Memory B cell (primary cell): ENCODE measurements at regions not wholly inside any gene's neighbourhood (a gene's known extent, or its start where the extent isn't known, plus 50 kb on each side); places are given as distances from the start of the nearest gene placed in this dataset.

ENCODE experiments used
- ATAC-seq: fragments of 150-1000 bp; cut with Tn5 transposase; 2 replicates; pipeline ENCODE4 v1.10.0; 2021; ENCODE audit warnings: low read depth, mild to moderate bottlenecking, moderate library complexity
- DNase-seq, 2 donors: peaks; one replicate each; pipeline ENCODE4 v3.0.0; 2022; ENCODE audit warnings: low spot score in 2 of 2
- H3K27ac Mint-ChIP-seq: one replicate; pipeline ENCODE4 v1.8.0; 2022; ENCODE audit warnings: mild to moderate bottlenecking, moderate library complexity, mixed read lengths
- H3K27me3 Mint-ChIP-seq: one replicate; pipeline ENCODE4 v1.8.0; 2022; ENCODE audit warnings: mixed read lengths
- H3K36me3 Mint-ChIP-seq: one replicate; pipeline ENCODE4 v1.8.0; 2022; ENCODE audit warnings: mild to moderate bottlenecking, mixed read lengths
- H3K4me1 Mint-ChIP-seq: one replicate; pipeline ENCODE4 v1.8.0; 2022; ENCODE audit warnings: mixed read lengths
- H3K4me3 Mint-ChIP-seq: one replicate; pipeline ENCODE4 v1.8.0; 2022; ENCODE audit warnings: mild to moderate bottlenecking, moderate library complexity, mixed read lengths
- H3K9me3 Mint-ChIP-seq: one replicate; pipeline ENCODE4 v1.8.0; 2022; ENCODE audit warnings: mixed read lengths

GRCh38 chr3:182465301-182466185 lies 327.8 kb upstream of the ATP11B start:
- Mint-ChIP-seq H3K4me1 (no peaks in the 10 kb centered on the region), H3K27me3 (peaks cover 3% of the 10 kb centered on the region), H3K36me3 (no peaks in the 10 kb centered on the region), H3K27ac (no peak overlapping the region), H3K9me3 (peaks cover 2% of the 10 kb centered on the region), H3K4me3 (no peak overlapping the region)
- ATAC-seq (no peak), DNase-seq (no peak)

GRCh38 chr3:182469086-182469485 lies 324.2 kb upstream of the ATP11B start:
- H3K9me3 Mint-ChIP-seq: no peaks in the 10 kb centered on the region
- H3K36me3 Mint-ChIP-seq: no peaks in the 10 kb centered on the region
- H3K27ac Mint-ChIP-seq: no peak overlapping the region
- DNase-seq: no peak
- no peak overlapping the region for H3K4me3 Mint-ChIP-seq
- H3K27me3 Mint-ChIP-seq: peaks cover 3% of the 10 kb centered on the region
- H3K4me1 Mint-ChIP-seq: no peaks in the 10 kb centered on the region
- no peak for ATAC-seq

- Mint-ChIP-seq H3K36me3 (no peaks in the 10 kb centered on the region), H3K9me3 (no peaks in the 10 kb centered on the region), H3K4me1 (no peaks in the 10 kb centered on the region)
Measured at GRCh38 chr3:182470187-182470586, 323.1 kb upstream of the ATP11B start.

GRCh38 chr3:182473191-182473710 lies 320.1 kb upstream of the ATP11B start:
- no peak overlapping the region for H3K27ac Mint-ChIP-seq
- ATAC-seq (no peak), DNase-seq (no peak)
- H3K27me3 Mint-ChIP-seq: peaks cover 3% of the 10 kb centered on the region
- H3K4me1 Mint-ChIP-seq: no peaks in the 10 kb centered on the region
- no peak overlapping the region for H3K4me3 Mint-ChIP-seq
- no peaks in the 10 kb centered on the region for H3K36me3 Mint-ChIP-seq
- no peaks in the 10 kb centered on the region for H3K9me3 Mint-ChIP-seq

More at GRCh38 chr3:182470187-182470586, 323.1 kb upstream of the ATP11B start:
- DNase-seq (no peak), ATAC-seq (no peak)
- peaks cover 3% of the 10 kb centered on the region for H3K27me3 Mint-ChIP-seq
- H3K4me3 Mint-ChIP-seq: no peak overlapping the region
- no peak overlapping the region for H3K27ac Mint-ChIP-seq

DNA sequence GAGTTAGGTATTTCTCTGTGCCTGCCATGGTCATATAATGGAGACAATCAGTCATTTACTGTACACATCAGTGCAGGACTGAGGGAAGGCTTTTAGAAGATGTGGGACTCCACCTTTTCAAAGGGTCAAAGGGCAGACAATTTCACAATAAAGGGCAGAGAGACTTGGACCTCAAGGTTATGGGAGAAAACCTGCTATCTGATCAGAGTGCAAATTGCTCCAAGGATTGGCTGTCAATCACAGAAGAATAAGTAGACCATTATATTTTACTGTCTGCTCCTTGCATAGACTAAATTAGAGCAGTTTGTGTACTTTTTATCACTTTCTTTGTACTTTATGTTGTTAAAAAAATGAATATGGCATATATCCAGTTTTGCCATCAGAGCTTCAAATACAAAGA lies 314.9 kb upstream of the ATP11B start:
- Mint-ChIP-seq H3K4me3 (no peak overlapping the region), H3K4me1 (no peaks in the 10 kb centered on the region), H3K9me3 (no peaks in the 10 kb centered on the region), H3K36me3 (no peaks in the 10 kb centered on the region), H3K27me3 (peaks cover 2% of the 10 kb centered on the region), H3K27ac (no peak overlapping the region)
- DNase-seq (no peak), ATAC-seq (no peak)

GRCh38 chr3:182479419-182480336 lies 313.6 kb upstream of the ATP11B start:
- Mint-ChIP-seq H3K4me1 (no peaks in the 10 kb centered on the region), H3K27me3 (peaks cover 2% of the 10 kb centered on the region), H3K9me3 (no peaks in the 10 kb centered on the region), H3K4me3 (no peak overlapping the region), H3K27ac (no peak overlapping the region), H3K36me3 (no peaks in the 10 kb centered on the region)
- ATAC-seq: no peak
- DNase-seq: no peak

GRCh38 chr3:182482705-182483104 lies 310.6 kb upstream of the ATP11B start:
- no peak for ATAC-seq
- Mint-ChIP-seq H3K27ac (no peak overlapping the region), H3K9me3 (no peaks in the 10 kb centered on the region), H3K4me1 (no peaks in the 10 kb centered on the region), H3K4me3 (no peak overlapping the region), H3K36me3 (no peaks in the 10 kb centered on the region), H3K27me3 (peaks cover 2% of the 10 kb centered on the region)
- no peak for DNase-seq

DNA sequence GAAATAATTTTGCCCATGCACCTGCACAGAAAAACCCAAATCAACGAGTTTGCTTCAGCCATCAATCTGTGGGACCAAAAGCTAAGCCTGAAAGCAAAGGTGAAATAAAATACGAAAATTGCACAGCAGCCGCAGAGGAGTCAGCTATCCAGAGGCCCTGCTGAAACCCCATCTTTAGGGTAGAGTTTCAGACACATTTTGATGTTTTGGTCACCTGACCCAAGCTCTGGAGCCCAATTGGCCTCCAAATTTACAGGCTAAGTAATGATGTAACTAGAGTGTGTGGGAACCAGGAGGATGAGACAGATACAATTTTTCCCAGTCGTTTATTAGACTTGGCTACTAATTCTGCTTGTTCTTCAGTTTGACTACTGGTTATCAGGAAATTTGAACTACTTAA lies 308.6 kb upstream of the ATP11B start:
- H3K27ac Mint-ChIP-seq: no peak overlapping the region
- ATAC-seq (no peak), DNase-seq (no peak)
- no peaks in the 10 kb centered on the region for H3K36me3 Mint-ChIP-seq
- no peaks in the 10 kb centered on the region for H3K27me3 Mint-ChIP-seq
- no peaks in the 10 kb centered on the region for H3K9me3 Mint-ChIP-seq
- H3K4me3 Mint-ChIP-seq: no peak overlapping the region
- no peaks in the 10 kb centered on the region for H3K4me1 Mint-ChIP-seq

DNA sequence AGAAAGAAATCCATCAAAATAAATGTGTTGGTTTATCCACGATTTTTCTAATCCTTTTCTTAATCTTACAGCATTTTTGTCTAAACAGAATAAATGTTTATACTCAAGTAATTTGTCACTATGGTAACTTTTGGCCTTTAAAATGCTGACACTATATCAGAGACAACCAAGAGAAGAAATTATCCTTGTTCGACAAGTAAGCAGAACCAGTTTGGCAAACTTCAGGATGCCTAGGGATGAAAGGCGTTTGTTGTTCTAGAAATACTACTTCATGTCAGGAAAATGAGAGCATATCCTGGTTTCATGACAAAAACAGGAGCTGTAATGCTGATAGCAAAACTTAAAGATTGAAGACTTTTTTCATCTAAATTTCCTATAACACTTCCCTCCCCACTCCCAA lies 308.0 kb upstream of the ATP11B start:
- Mint-ChIP-seq H3K36me3 (no peaks in the 10 kb centered on the region), H3K27ac (no peak overlapping the region), H3K9me3 (no peaks in the 10 kb centered on the region), H3K4me3 (no peak overlapping the region), H3K27me3 (no peaks in the 10 kb centered on the region), H3K4me1 (no peaks in the 10 kb centered on the region)
- DNase-seq (no peak), ATAC-seq (no peak)

DNA sequence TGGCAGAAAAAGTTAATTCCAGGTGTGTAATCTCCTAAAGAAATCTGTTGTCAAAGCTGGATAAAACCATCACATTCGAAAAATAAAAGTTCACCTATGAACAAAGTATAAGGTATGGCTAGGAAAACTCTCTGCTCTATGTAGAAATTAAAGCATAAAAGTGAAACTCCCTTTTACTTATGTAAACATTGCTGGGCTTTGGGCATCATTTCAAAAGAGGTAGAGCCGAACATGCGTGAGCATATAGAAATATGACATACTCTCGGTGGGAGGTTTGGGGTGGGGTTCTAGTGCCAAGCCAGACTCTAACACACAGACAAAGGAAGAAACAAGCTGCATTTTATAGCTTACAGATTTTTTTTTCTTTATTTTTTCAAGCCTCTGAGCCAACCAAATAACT lies 306.8 kb upstream of the ATP11B start:
- no peaks in the 10 kb centered on the region for H3K4me1 Mint-ChIP-seq
- no peak for DNase-seq

GRCh38 chr3:182487143-182487542 lies 306.2 kb upstream of the ATP11B start:
- no peaks in the 10 kb centered on the region for H3K27me3 Mint-ChIP-seq
- no peaks in the 10 kb centered on the region for H3K36me3 Mint-ChIP-seq
- DNase-seq (no peak), ATAC-seq (no peak)
- no peaks in the 10 kb centered on the region for H3K4me1 Mint-ChIP-seq
- H3K4me3 Mint-ChIP-seq: no peak overlapping the region
- no peak overlapping the region for H3K27ac Mint-ChIP-seq
- no peaks in the 10 kb centered on the region for H3K9me3 Mint-ChIP-seq

More for the DNA sequence above, 306.8 kb upstream of the ATP11B start:
- Mint-ChIP-seq H3K9me3 (no peaks in the 10 kb centered on the region), H3K36me3 (no peaks in the 10 kb centered on the region), H3K4me3 (no peak overlapping the region), H3K27ac (no peak overlapping the region), H3K27me3 (no peaks in the 10 kb centered on the region)
- no peak for ATAC-seq

DNA sequence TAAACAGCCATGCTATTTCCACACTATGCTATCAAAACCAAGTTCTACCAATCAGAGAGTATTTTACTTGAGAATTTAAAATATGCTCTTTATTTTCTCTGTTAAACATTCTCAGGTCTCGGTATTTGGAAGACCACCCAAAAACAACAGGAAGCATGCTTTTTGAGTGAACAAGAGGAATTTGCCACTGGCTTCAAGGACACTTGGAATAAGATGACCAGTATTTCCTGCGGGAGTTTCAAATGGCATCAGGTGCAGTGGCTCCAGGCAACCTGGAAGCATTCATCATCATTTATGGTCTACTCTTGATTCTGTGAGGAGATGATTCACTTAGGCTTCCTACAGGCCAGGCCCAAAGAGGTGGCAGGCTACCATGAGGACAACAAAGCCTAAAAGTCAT lies 305.7 kb upstream of the ATP11B start:
- Mint-ChIP-seq H3K27me3 (no peaks in the 10 kb centered on the region), H3K27ac (no peak overlapping the region), H3K4me3 (no peak overlapping the region), H3K9me3 (no peaks in the 10 kb centered on the region), H3K36me3 (no peaks in the 10 kb centered on the region), H3K4me1 (no peaks in the 10 kb centered on the region)
- no peak for ATAC-seq
- DNase-seq: no peak

DNA sequence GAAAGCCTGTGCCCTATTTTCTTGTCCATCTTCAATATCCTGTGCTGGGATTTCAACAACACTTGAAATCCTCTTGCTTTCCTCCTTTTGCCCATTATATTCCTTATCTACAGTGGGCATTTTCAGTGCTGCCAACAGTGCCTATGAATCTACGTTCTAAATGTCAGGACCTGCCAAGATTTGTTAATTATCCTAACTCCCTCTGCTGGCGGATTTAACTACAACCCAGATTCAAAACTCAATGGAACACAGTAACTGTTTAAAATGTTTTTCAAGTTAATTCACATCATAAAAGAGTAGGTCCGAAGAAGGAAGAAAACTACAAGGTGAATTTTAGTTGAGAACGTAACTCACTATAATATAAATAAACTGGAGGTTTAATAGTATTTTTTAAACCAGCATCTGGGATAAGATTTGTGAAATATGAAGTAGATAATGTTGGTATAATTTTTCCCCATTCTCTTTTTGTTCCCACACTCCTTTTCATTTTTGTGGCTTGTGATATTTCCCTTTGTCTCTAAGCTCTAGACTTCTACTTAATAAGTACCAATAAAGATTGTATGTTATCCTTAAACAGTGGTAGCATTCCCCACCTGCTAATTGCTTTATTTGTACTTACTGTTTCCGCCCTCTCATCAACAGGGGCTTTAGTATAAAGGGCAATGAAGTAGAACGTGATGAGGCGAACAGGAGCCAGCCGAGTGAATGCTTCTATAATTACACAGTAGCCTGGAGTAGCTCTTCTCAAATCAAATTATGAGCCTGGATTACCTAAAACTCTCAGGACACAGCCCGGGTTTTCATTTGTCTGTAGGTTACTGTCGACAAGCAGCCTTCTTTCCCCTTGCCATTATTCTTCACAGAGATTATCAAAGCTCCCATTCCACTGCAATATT lies 302.5 kb upstream of the ATP11B start:
- Mint-ChIP-seq H3K4me1 (no peaks in the 10 kb centered on the region), H3K27me3 (no peaks in the 10 kb centered on the region), H3K36me3 (no peaks in the 10 kb centered on the region), H3K27ac (no peak overlapping the region), H3K9me3 (no peaks in the 10 kb centered on the region), H3K4me3 (no peak overlapping the region)
- DNase-seq (no peak), ATAC-seq (no peak)
